Caco-2 (cell line): ENCODE measurements at regions not wholly inside any gene's neighbourhood (a gene's known extent, or its start where the extent isn't known, plus 50 kb on each side); places are given as distances from the start of the nearest gene placed in this dataset.
"Not testable (repeated sequence)": the region's sequence is repeated elsewhere in the genome, so short reads cannot be mapped to it uniquely, and the experiment has no call there.

Experiments used
- BruUV-seq: library from RNA; stranded (reverse); fragments of 400-500 nt; replicated peaks from 2 replicates; lab custom pipeline; 2021; lab: Mats Ljungman, UMichigan
- CTCF ChIA-PET: fragments of 300-600 bp; sonication (Branson Sonifier 250); formaldehyde crosslinking; loops from one replicate; lab custom pipeline; 2022; ENCODE audit warnings: antibody characterized with exemption; lab: Charles Lee
- POLR2A ChIA-PET: fragments of 300-600 bp; sonication (Branson Sonifier 250); formaldehyde crosslinking; loops from one replicate; lab custom pipeline; 2022; ENCODE audit warnings: antibody characterized with exemption; lab: Charles Lee
- DNase-seq, 2 experiments: peaks; one replicate each; pipeline versions ENCODE4 v3.0.0 to v3.0.0-alpha.2; 2020 to 2022
- H3K27me3 ChIP-seq: replicated peaks from 2 replicates; pipeline ENCODE4 v1.6.0; 2011; ENCODE audit warnings: low read length; ENCODE audit not compliant: control insufficient read depth, insufficient read depth
- H3K36me3 ChIP-seq: 2 replicates; pipeline ENCODE4 v1.5.1; 2011; ENCODE audit warnings: low read length; ENCODE audit not compliant: control insufficient read depth, insufficient read depth
- H3K4me1 ChIP-seq: fragments of 250-450 bp; sonication (Bioruptor Pico); 2 replicates; pipeline ENCODE4 v1.5.1; 2020; ENCODE audit warnings: mild to moderate bottlenecking
- H3K4me3 ChIP-seq: 2 replicates; pipeline ENCODE4 v1.5.1; 2011; ENCODE audit warnings: low read depth, mild to moderate bottlenecking, control low read depth, low read length
- H3K9me3 ChIP-seq: fragments of 250-450 bp; sonication (Bioruptor Pico); 2 replicates; pipeline ENCODE4 v1.5.1; 2020; ENCODE audit warnings: mild to moderate bottlenecking, moderate library complexity
- H3K27ac Mint-ChIP-seq: one replicate; pipeline ENCODE4 v1.8.0; 2022; ENCODE audit warnings: mixed read lengths; ENCODE audit not compliant: unreplicated experiment
- H3K27me3 Mint-ChIP-seq: one replicate; pipeline ENCODE4 v1.8.0; 2022; ENCODE audit warnings: mixed read lengths; ENCODE audit not compliant: insufficient read depth, unreplicated experiment
- H3K36me3 Mint-ChIP-seq: one replicate; pipeline ENCODE4 v1.8.0; 2022; ENCODE audit warnings: mild to moderate bottlenecking, mixed read lengths; ENCODE audit not compliant: insufficient read depth, unreplicated experiment
- H3K4me1 Mint-ChIP-seq: one replicate; pipeline ENCODE4 v1.8.0; 2022; ENCODE audit warnings: low read depth, mixed read lengths; ENCODE audit not compliant: unreplicated experiment
- H3K4me3 Mint-ChIP-seq: one replicate; pipeline ENCODE4 v1.8.0; 2022; ENCODE audit warnings: mild to moderate bottlenecking, moderate library complexity, mixed read lengths; ENCODE audit not compliant: unreplicated experiment
- H3K9me3 Mint-ChIP-seq: one replicate; pipeline ENCODE4 v1.8.0; 2022; ENCODE audit warnings: mixed read lengths; ENCODE audit not compliant: unreplicated experiment
- CTCF ChIP-seq, 2 experiments: fragments of 200-600 bp in 1 of 2; IDR thresholded peaks; 1 replicate in 1 of 2; 2 replicates in 1 of 2; pipeline versions ENCODE4 v1.5.1 to v1.8.0; 2011 to 2022; ENCODE audit warnings: antibody characterized with exemption in 1 of 2, control low read depth in 1 of 2, inconsistent platforms in 1 of 2, low read depth in 1 of 2, low read length in 1 of 2, mild to moderate bottlenecking in 1 of 2, moderate library complexity in 1 of 2; ENCODE audit not compliant: insufficient read depth in 1 of 2, severe bottlenecking in 1 of 2, unreplicated experiment in 1 of 2
- intact Hi-C: fragments of 100-400 bp; cut with micrococcal nuclease; formaldehyde crosslinking; loops from one replicate; pipeline ENCODE4 v1.10.0; 2022; ENCODE audit not compliant: unreplicated experiment

- Histone ChIP-seq H3K9me3 (no peaks in the 10 kb centered on the region), H3K27me3 (no peaks in the 10 kb centered on the region), H3K36me3 (no peaks in the 10 kb centered on the region), H3K4me3 (no peak overlapping the region), H3K4me1 (no peaks in the 10 kb centered on the region)
- H3K4me1 Mint-ChIP-seq: no peaks in the 10 kb centered on the region
- H3K27me3 Mint-ChIP-seq: no peaks in the 10 kb centered on the region
- no peak overlapping the region for H3K4me3 Mint-ChIP-seq
- POLR2A ChIA-PET: no interaction called here
- H3K9me3 Mint-ChIP-seq: peaks cover 8% of the 10 kb centered on the region
- intact Hi-C loops: no loop called here
- no TSS peak for BruUV-seq
- DNase-seq: no peak
- TF ChIP-seq CTCF (IDR thresholded peaks at IDR 0.05; ENCODE audit: insufficient read depth in 1 of 2, low read depth in 1 of 2, low read length in 1 of 2, severe bottlenecking in 1 of 2, unreplicated experiment in 1 of 2): no peak
- CTCF ChIA-PET: no interaction called here
- no peaks in the 10 kb centered on the region for H3K36me3 Mint-ChIP-seq
- H3K27ac Mint-ChIP-seq: no peak overlapping the region
Measured at GRCh38 chr9:81312346-81312745, 377.0 kb downstream of the TLE1 start.

GRCh38 chr9:81308404-81308803 lies 380.9 kb downstream of the TLE1 start:
- Histone ChIP-seq H3K27me3 (no peaks in the 10 kb centered on the region), H3K4me1 (no peaks in the 10 kb centered on the region), H3K9me3 (no peaks in the 10 kb centered on the region), H3K36me3 (no peaks in the 10 kb centered on the region), H3K4me3 (no peak overlapping the region)
- DNase-seq: no peak
- Mint-ChIP-seq H3K27ac (no peak overlapping the region), H3K27me3 (no peaks in the 10 kb centered on the region), H3K4me3 (no peak overlapping the region), H3K36me3 (no peaks in the 10 kb centered on the region), H3K9me3 (no peaks in the 10 kb centered on the region), H3K4me1 (no peaks in the 10 kb centered on the region)
- intact Hi-C loops: no loop called here
- CTCF ChIA-PET: no interaction called here
- no peak for TF ChIP-seq CTCF (IDR thresholded peaks at IDR 0.05; ENCODE audit: insufficient read depth in 1 of 2, low read depth in 1 of 2, low read length in 1 of 2, severe bottlenecking in 1 of 2, unreplicated experiment in 1 of 2)
- POLR2A ChIA-PET: no interaction called here
- BruUV-seq: no TSS peak

GRCh38 chr9:81307791-81308190 lies 381.6 kb downstream of the TLE1 start:
- H3K4me1 Mint-ChIP-seq, H3K27ac Mint-ChIP-seq, DNase-seq, H3K27me3 Mint-ChIP-seq, H3K27me3 ChIP-seq, H3K36me3 ChIP-seq, BruUV-seq, H3K4me3 Mint-ChIP-seq, CTCF ChIA-PET, H3K9me3 ChIP-seq, POLR2A ChIA-PET, H3K36me3 Mint-ChIP-seq, H3K9me3 Mint-ChIP-seq, H3K4me1 ChIP-seq, H3K4me3 ChIP-seq, intact Hi-C loops: not testable (repeated sequence)
